ENCODE measurements at regions not wholly inside any gene's neighbourhood (a gene's known extent, or its start where the extent isn't known, plus 50 kb on each side); places are given as distances from the start of the nearest gene placed in this dataset.

- Histone ChIP-seq H3K27ac (no peak overlapping the region), H3K27me3 (no peaks in the 10 kb centered on the region), H3K4me3 (no peak overlapping the region), H3K9me3 (no peaks in the 10 kb centered on the region), H3K36me3 (no peaks in the 10 kb centered on the region), H3K4me1 (no peaks in the 10 kb centered on the region)
- DNase-seq (no peak), ATAC-seq (no peak)
- intact Hi-C loops (cut with DNase I), result no loop called here
- TF ChIP-seq CTCF (IDR thresholded peaks at IDR 0.05), result no peak
These were observed 1431.0 kb downstream of the AACS start for GRCh38 chr12:126496201-126496600.

- DNase-seq (no peak), ATAC-seq (no peak)
- Histone ChIP-seq H3K4me3 (no peak overlapping the region), H3K36me3 (no peaks in the 10 kb centered on the region), H3K4me1 (no peaks in the 10 kb centered on the region), H3K27me3 (no peaks in the 10 kb centered on the region), H3K27ac (no peak overlapping the region), H3K9me3 (no peaks in the 10 kb centered on the region)
- no peak for TF ChIP-seq CTCF (IDR thresholded peaks at IDR 0.05)
- intact Hi-C loops (cut with DNase I), result no loop called here
These were observed 1441.4 kb downstream of the AACS start for GRCh38 chr12:126506426-126507182.

- DNase-seq, result no peak
These were observed 1442.0 kb downstream of the AACS start for GRCh38 chr12:126507231-126507630.

GRCh38 chr12:126509572-126509971 lies 1444.3 kb downstream of the AACS start:
- intact Hi-C loops (cut with DNase I), result no loop called here
- Histone ChIP-seq H3K4me3 (no peak overlapping the region), H3K9me3 (no peaks in the 10 kb centered on the region), H3K4me1 (no peaks in the 10 kb centered on the region), H3K36me3 (no peaks in the 10 kb centered on the region), H3K27me3 (no peaks in the 10 kb centered on the region), H3K27ac (no peak overlapping the region)
- TF ChIP-seq CTCF (IDR thresholded peaks at IDR 0.05), result no peak
- no peak for ATAC-seq
- DNase-seq, result no peak

More at GRCh38 chr12:126507231-126507630, 1442.0 kb downstream of the AACS start:
- Histone ChIP-seq H3K9me3 (no peaks in the 10 kb centered on the region), H3K36me3 (no peaks in the 10 kb centered on the region), H3K4me3 (no peak overlapping the region), H3K4me1 (no peaks in the 10 kb centered on the region), H3K27me3 (no peaks in the 10 kb centered on the region), H3K27ac (no peak overlapping the region)
- no peak for TF ChIP-seq CTCF (IDR thresholded peaks at IDR 0.05)
- intact Hi-C loops (cut with DNase I), result no loop called here
- ATAC-seq, result no peak

GRCh38 chr12:126510630-126511029 lies 1445.4 kb downstream of the AACS start:
- Histone ChIP-seq H3K9me3 (no peaks in the 10 kb centered on the region), H3K4me1 (no peaks in the 10 kb centered on the region), H3K36me3 (no peaks in the 10 kb centered on the region), H3K27me3 (no peaks in the 10 kb centered on the region), H3K4me3 (no peak overlapping the region), H3K27ac (no peak overlapping the region)
- intact Hi-C loops (cut with DNase I), result no loop called here
- ATAC-seq (no peak), DNase-seq (no peak)
- no peak for TF ChIP-seq CTCF (IDR thresholded peaks at IDR 0.05)

Data from upper lobe of right lung (tissue), 1 donor.